GM23338 (cell line): ENCODE measurements at regions not wholly inside any gene's neighbourhood (a gene's known extent, or its start where the extent isn't known, plus 50 kb on each side); places are given as distances from the start of the nearest gene placed in this dataset.

ENCODE experiments used
- CREB1 ChIP-seq: fragments of 250-450 bp; sonication (Bioruptor Pico); IDR thresholded peaks from 2 replicates; pipeline ENCODE4 v1.5.0; 2020; ENCODE audit warnings: low read depth, mild to moderate bottlenecking, moderate library complexity
- EZH2 ChIP-seq: fragments of 200-600 bp; sonication (generic); IDR thresholded peaks from one replicate; pipeline ENCODE4 v1.8.0; 2017; ENCODE audit warnings: antibody characterized with exemption, mild to moderate bottlenecking, low read depth; ENCODE audit not compliant: unreplicated experiment
- EZH2phosphoT487 ChIP-seq: fragments of 200-600 bp; sonication (generic); IDR thresholded peaks from one replicate; pipeline ENCODE4 v1.8.1; 2018; ENCODE audit warnings: antibody characterized with exemption; ENCODE audit not compliant: unreplicated experiment
- POLR2AphosphoS5 ChIP-seq: IDR thresholded peaks from 2 replicates; pipeline ENCODE4 v1.6.1; 2016; ENCODE audit warnings: antibody characterized with exemption, low read depth
- STAT1 ChIP-seq: IDR thresholded peaks from one replicate; pipeline ENCODE4 v1.6.1; 2016; ENCODE audit warnings: antibody characterized with exemption; ENCODE audit not compliant: unreplicated experiment
- TF ChIP-seq, protein P1 (sequence below), 2 experiments: fragments of 200-600 bp in 1 of 2; sonication (generic) in 1 of 2; conservative IDR thresholded peaks; 2 replicates each; pipeline versions ENCODE4 v1.5.1 to v1.6.1; 2016 to 2017; ENCODE audit warnings: antibody characterized with exemption in 2 of 2, low read depth in 2 of 2, mild to moderate bottlenecking in 2 of 2, moderate library complexity in 1 of 2
- TF ChIP-seq, protein P2 (sequence below): IDR thresholded peaks from one replicate; pipeline ENCODE4 v1.6.1; 2018; ENCODE audit warnings: antibody characterized with exemption; ENCODE audit not compliant: unreplicated experiment

DNA sequence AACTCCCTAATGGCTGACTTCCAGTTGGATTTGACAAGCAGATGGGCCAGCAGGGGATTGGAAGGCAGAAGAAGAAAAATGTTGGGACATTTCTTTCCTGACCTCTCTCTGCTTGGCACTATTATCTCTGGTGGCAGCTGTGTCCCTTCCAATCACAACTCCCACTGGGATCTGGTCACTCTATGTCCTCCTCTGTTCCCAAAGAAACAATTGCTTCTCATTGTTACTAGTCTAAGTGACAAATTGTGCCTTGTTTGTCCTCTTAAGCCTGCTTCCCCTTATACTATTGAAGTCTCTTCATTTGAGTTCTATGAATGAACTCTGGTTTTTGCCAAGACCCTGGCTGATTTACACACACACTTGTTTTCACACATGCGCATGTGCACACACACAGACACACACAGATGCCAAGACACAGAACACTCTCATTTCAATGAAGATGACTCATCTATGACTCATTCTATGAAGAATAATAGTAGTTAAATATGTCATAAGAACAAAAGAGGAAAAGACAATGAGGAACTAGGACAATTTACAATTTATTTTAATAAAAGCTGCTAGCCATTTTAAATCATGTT, 83.0 kb upstream of the FAR2 start:
- no peak for TF ChIP-seq POLR2AphosphoS5
- no peak for TF ChIP-seq CREB1 (CRISPR knock-in tag)
- TF ChIP-seq, protein P1, sequence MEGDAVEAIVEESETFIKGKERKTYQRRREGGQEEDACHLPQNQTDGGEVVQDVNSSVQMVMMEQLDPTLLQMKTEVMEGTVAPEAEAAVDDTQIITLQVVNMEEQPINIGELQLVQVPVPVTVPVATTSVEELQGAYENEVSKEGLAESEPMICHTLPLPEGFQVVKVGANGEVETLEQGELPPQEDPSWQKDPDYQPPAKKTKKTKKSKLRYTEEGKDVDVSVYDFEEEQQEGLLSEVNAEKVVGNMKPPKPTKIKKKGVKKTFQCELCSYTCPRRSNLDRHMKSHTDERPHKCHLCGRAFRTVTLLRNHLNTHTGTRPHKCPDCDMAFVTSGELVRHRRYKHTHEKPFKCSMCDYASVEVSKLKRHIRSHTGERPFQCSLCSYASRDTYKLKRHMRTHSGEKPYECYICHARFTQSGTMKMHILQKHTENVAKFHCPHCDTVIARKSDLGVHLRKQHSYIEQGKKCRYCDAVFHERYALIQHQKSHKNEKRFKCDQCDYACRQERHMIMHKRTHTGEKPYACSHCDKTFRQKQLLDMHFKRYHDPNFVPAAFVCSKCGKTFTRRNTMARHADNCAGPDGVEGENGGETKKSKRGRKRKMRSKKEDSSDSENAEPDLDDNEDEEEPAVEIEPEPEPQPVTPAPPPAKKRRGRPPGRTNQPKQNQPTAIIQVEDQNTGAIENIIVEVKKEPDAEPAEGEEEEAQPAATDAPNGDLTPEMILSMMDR (conservative IDR thresholded peaks at IDR 0.05; ENCODE audit: low read depth in 2 of 2) = no peak
- no peak for TF ChIP-seq EZH2phosphoT487
- no peak for TF ChIP-seq EZH2
- TF ChIP-seq STAT1 = no peak
- TF ChIP-seq, protein P2, sequence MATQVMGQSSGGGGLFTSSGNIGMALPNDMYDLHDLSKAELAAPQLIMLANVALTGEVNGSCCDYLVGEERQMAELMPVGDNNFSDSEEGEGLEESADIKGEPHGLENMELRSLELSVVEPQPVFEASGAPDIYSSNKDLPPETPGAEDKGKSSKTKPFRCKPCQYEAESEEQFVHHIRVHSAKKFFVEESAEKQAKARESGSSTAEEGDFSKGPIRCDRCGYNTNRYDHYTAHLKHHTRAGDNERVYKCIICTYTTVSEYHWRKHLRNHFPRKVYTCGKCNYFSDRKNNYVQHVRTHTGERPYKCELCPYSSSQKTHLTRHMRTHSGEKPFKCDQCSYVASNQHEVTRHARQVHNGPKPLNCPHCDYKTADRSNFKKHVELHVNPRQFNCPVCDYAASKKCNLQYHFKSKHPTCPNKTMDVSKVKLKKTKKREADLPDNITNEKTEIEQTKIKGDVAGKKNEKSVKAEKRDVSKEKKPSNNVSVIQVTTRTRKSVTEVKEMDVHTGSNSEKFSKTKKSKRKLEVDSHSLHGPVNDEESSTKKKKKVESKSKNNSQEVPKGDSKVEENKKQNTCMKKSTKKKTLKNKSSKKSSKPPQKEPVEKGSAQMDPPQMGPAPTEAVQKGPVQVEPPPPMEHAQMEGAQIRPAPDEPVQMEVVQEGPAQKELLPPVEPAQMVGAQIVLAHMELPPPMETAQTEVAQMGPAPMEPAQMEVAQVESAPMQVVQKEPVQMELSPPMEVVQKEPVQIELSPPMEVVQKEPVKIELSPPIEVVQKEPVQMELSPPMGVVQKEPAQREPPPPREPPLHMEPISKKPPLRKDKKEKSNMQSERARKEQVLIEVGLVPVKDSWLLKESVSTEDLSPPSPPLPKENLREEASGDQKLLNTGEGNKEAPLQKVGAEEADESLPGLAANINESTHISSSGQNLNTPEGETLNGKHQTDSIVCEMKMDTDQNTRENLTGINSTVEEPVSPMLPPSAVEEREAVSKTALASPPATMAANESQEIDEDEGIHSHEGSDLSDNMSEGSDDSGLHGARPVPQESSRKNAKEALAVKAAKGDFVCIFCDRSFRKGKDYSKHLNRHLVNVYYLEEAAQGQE = no peak
